Loucy (cell line): ENCODE measurements at regions not wholly inside any gene's neighbourhood (a gene's known extent, or its start where the extent isn't known, plus 50 kb on each side); places are given as distances from the start of the nearest gene placed in this dataset.

Experiments
- H2AFZ ChIP-seq: fragments of 200-600 bp; sonication (generic); 2 replicates; pipeline ENCODE4 v1.6.0; 2016; ENCODE audit warnings: antibody characterized with exemption, mild to moderate bottlenecking, low read length, moderate library complexity
- H3F3A ChIP-seq: fragments of 200-600 bp; 2 replicates; pipeline ENCODE4 v1.6.0; 2016; ENCODE audit warnings: antibody characterized with exemption, low read depth, mild to moderate bottlenecking
- H3K27me3 ChIP-seq: fragments of 200-600 bp; sonication (generic); 2 replicates; pipeline ENCODE4 v1.6.1; 2014; ENCODE audit warnings: low read length, mild to moderate bottlenecking; ENCODE audit not compliant: insufficient read depth, poor library complexity, severe bottlenecking
- H3K36me3 ChIP-seq: fragments of 200-600 bp; sonication (generic); 2 replicates; pipeline ENCODE4 v1.6.1; 2016; ENCODE audit warnings: low read length; ENCODE audit not compliant: insufficient read depth
- H3K4me1 ChIP-seq: fragments of 200-600 bp; sonication (generic); 2 replicates; pipeline ENCODE4 v1.5.1; 2014; ENCODE audit warnings: low read length, mild to moderate bottlenecking; ENCODE audit not compliant: insufficient read depth, poor library complexity, severe bottlenecking
- H3K4me2 ChIP-seq: fragments of 200-600 bp; sonication (generic); 2 replicates; pipeline ENCODE4 v1.6.0; 2014; ENCODE audit warnings: antibody characterized with exemption, low read length, low read depth, mild to moderate bottlenecking; ENCODE audit not compliant: poor library complexity, severe bottlenecking
- H3K4me3 ChIP-seq: fragments of 200-600 bp; sonication (generic); 2 replicates; pipeline ENCODE4 v1.5.1; 2014; ENCODE audit warnings: low read length, mild to moderate bottlenecking, mixed read lengths; ENCODE audit not compliant: poor library complexity, severe bottlenecking
- H3K79me2 ChIP-seq: fragments of 200-600 bp; sonication (generic); 2 replicates; pipeline ENCODE4 v1.6.1; 2014; ENCODE audit warnings: low read length; ENCODE audit not compliant: insufficient read depth
- H3K9ac ChIP-seq: fragments of 200-600 bp; sonication (generic); 2 replicates; pipeline ENCODE4 v1.6.0; 2014; ENCODE audit warnings: mild to moderate bottlenecking, low read depth, low read length, moderate library complexity; ENCODE audit not compliant: poor library complexity, severe bottlenecking
- H3K9me2 ChIP-seq: fragments of 200-600 bp; sonication (generic); replicated peaks from 2 replicates; pipeline ENCODE4 v1.6.1; 2016; ENCODE audit warnings: low read depth, low read length, mixed read lengths
- H3K9me3 ChIP-seq: fragments of 200-600 bp; sonication (generic); 2 replicates; pipeline ENCODE4 v1.6.1; 2014; ENCODE audit warnings: mild to moderate bottlenecking, antibody characterized with exemption, low read length, low read depth; ENCODE audit not compliant: insufficient read depth
- H4K20me1 ChIP-seq: fragments of 200-600 bp; sonication (generic); 2 replicates; pipeline ENCODE4 v1.6.0; 2014; ENCODE audit warnings: antibody characterized with exemption, low read length, mild to moderate bottlenecking; ENCODE audit not compliant: insufficient read depth, poor library complexity, severe bottlenecking
- CTCF ChIP-seq: fragments of 200-600 bp; sonication (generic); conservative IDR thresholded peaks from 2 replicates; pipeline ENCODE4 v1.5.1; 2014; ENCODE audit warnings: mild to moderate bottlenecking, antibody characterized with exemption, low read length
- EZH2phosphoT487 ChIP-seq: fragments of 200-600 bp; IDR thresholded peaks from 2 replicates; pipeline ENCODE4 v1.6.1; 2018; ENCODE audit warnings: antibody characterized with exemption, mild to moderate bottlenecking, moderate library complexity, borderline replicate concordance

- Histone ChIP-seq H4K20me1 (no peaks in the 10 kb centered on the region), H3K4me2 (no peak overlapping the region), H3K4me3 (no peak overlapping the region), H3K9me3 (no peaks in the 10 kb centered on the region), H3K9ac (no peak overlapping the region), H3K79me2 (no peaks in the 10 kb centered on the region), H3K36me3 (0 out of 2 replicates have a peak, but pooled peaks cover 4% of the 10 kb centered on the region), H3K27me3 (no peaks in the 10 kb centered on the region), H2AFZ (no peak overlapping the region), H3K9me2 (no peaks in the 10 kb centered on the region), H3K4me1 (peaks cover 8% of the 10 kb centered on the region), H3F3A (no peaks in the 10 kb centered on the region)
- no peak for TF ChIP-seq EZH2phosphoT487
- no peak for TF ChIP-seq CTCF
These were observed 108.2 kb downstream of the PFKFB3 start for GRCh38 chr10:6310977-6311376.

GRCh38 chr10:6311700-6312330 is 109.1 kb downstream of the PFKFB3 start:
- no peak overlapping the region for H3K9ac ChIP-seq
- no peak for TF ChIP-seq CTCF
- TF ChIP-seq EZH2phosphoT487 = no peak
- no peaks in the 10 kb centered on the region for H4K20me1 ChIP-seq
- H3K9me3 ChIP-seq = no peaks in the 10 kb centered on the region
- H3K9me2 ChIP-seq = no peaks in the 10 kb centered on the region
- H3K4me3 ChIP-seq = no peak overlapping the region
- no peak overlapping the region for H3K4me2 ChIP-seq
- 0 out of 2 replicates have a peak, but pooled peaks cover 1% of the 10 kb centered on the region for H3K36me3 ChIP-seq
- no peaks in the 10 kb centered on the region for H3F3A ChIP-seq
- no peaks in the 10 kb centered on the region for H3K79me2 ChIP-seq
- no peak overlapping the region for H2AFZ ChIP-seq
- peaks cover 8% of the 10 kb centered on the region for H3K4me1 ChIP-seq
- H3K27me3 ChIP-seq = no peaks in the 10 kb centered on the region

- Histone ChIP-seq H3K9ac (no peak overlapping the region), H3K79me2 (no peaks in the 10 kb centered on the region)
These were observed 109.9 kb downstream of the PFKFB3 start for GRCh38 chr10:6312636-6313035.

More at GRCh38 chr10:6312636-6313035, 109.9 kb downstream of the PFKFB3 start:
- TF ChIP-seq EZH2phosphoT487 (no peak), CTCF (no peak)
- Histone ChIP-seq H3K9me2 (no peaks in the 10 kb centered on the region), H3F3A (no peaks in the 10 kb centered on the region), H2AFZ (no peak overlapping the region), H3K27me3 (no peaks in the 10 kb centered on the region), H4K20me1 (no peaks in the 10 kb centered on the region), H3K4me3 (no peak overlapping the region), H3K4me1 (peaks cover 8% of the 10 kb centered on the region), H3K9me3 (no peaks in the 10 kb centered on the region), H3K36me3 (no peaks in the 10 kb centered on the region), H3K4me2 (no peak overlapping the region)
